HepG2 (cell line): ENCODE measurements at regions not wholly inside any gene's neighbourhood (a gene's known extent, or its start where the extent isn't known, plus 50 kb on each side); places are given as distances from the start of the nearest gene placed in this dataset.

Source experiments
- GATAD2A ChIP-seq: IDR thresholded peaks from 2 replicates; pipeline ENCODE4 v1.6.1; 2016
- HDAC6 ChIP-seq: fragments of 200-600 bp; sonication (generic); IDR thresholded peaks from 2 replicates; pipeline ENCODE4 v1.7.0; 2017; ENCODE audit warnings: mild to moderate bottlenecking, antibody characterized with exemption, low read length, low read depth
- HHEX ChIP-seq: IDR thresholded peaks from 2 replicates; pipeline ENCODE4 v1.6.1; 2016; ENCODE audit warnings: control low read depth
- HNRNPK ChIP-seq: fragments of 200-400 bp; formaldehyde crosslinking; IDR thresholded peaks from 2 replicates; pipeline ENCODE4 v1.6.1; 2018; ENCODE audit warnings: low read length, low read depth, moderate library complexity, mild to moderate bottlenecking; ENCODE audit not compliant: poor library complexity, severe bottlenecking
- HNRNPL ChIP-seq: fragments of 200-400 bp; formaldehyde crosslinking; IDR thresholded peaks from 2 replicates; pipeline ENCODE4 v1.6.1; 2017; ENCODE audit warnings: mild to moderate bottlenecking, low read depth, low read length
- HOXD1 ChIP-seq: sonication (generic); formaldehyde crosslinking; IDR thresholded peaks from 2 replicates; pipeline ENCODE4 v1.5.0; 2020; ENCODE audit warnings: missing genetic modification reagents
- KDM3A ChIP-seq: IDR thresholded peaks from 2 replicates; pipeline ENCODE4 v1.6.1; 2018; ENCODE audit warnings: low read depth, missing compliant biosample characterization
- NCOA1 ChIP-seq: sonication (generic); formaldehyde crosslinking; IDR thresholded peaks from 2 replicates; pipeline ENCODE4 v1.9.0; 2021; ENCODE audit warnings: missing genetic modification reagents
- NFKBIZ ChIP-seq: IDR thresholded peaks from 2 replicates; pipeline ENCODE4 v1.6.1; 2018; ENCODE audit warnings: missing genetic modification reagents, missing compliant biosample characterization
- NR3C1 ChIP-seq: sonication (generic); formaldehyde crosslinking; IDR thresholded peaks from 2 replicates; pipeline ENCODE4 v1.4.0; 2020; ENCODE audit warnings: missing genetic modification reagents
- RBM22 ChIP-seq: fragments of 200-400 bp; formaldehyde crosslinking; optimal IDR thresholded peaks from 2 replicates; pipeline ENCODE3; 2017; ENCODE audit warnings: mild to moderate bottlenecking, low read length, moderate library complexity
- RNF2 ChIP-seq: fragments of 450-650 bp; conservative IDR thresholded peaks from 2 replicates; pipeline ENCODE4 v1.6.1; 2016; ENCODE audit warnings: low read depth
- SETDB1 ChIP-seq: sonication (generic); formaldehyde crosslinking; IDR thresholded peaks from 2 replicates; pipeline ENCODE4 v1.5.1; 2020; ENCODE audit warnings: missing genetic modification reagents, mild to moderate bottlenecking, borderline replicate concordance
- SOX5 ChIP-seq: IDR thresholded peaks from 2 replicates; pipeline ENCODE4 v1.6.1; 2016; ENCODE audit warnings: borderline replicate concordance
- ZFAT ChIP-seq: sonication (generic); formaldehyde crosslinking; conservative IDR thresholded peaks from 2 replicates; pipeline ENCODE4 v1.8.1; 2023; ENCODE audit warnings: missing genetic modification reagents, inconsistent platforms
- ZNF20 ChIP-seq: sonication (generic); formaldehyde crosslinking; IDR thresholded peaks from 2 replicates; pipeline ENCODE4 v1.4.0; 2020; ENCODE audit warnings: mild to moderate bottlenecking, moderate library complexity, missing genetic modification reagents
- ZNF230 ChIP-seq: sonication (generic); formaldehyde crosslinking; IDR thresholded peaks from 2 replicates; pipeline ENCODE4 v1.4.0; 2020; ENCODE audit warnings: mild to moderate bottlenecking, missing genetic modification reagents
- ZNF672 ChIP-seq: sonication (generic); formaldehyde crosslinking; IDR thresholded peaks from 2 replicates; pipeline ENCODE4 v1.8.1; 2022; ENCODE audit warnings: missing genetic modification reagents
- ZNF790 ChIP-seq: sonication (generic); formaldehyde crosslinking; IDR thresholded peaks from 2 replicates; pipeline ENCODE4 v1.8.0; 2022; ENCODE audit warnings: missing genetic modification reagents, mild to moderate bottlenecking, borderline replicate concordance
- TF ChIP-seq, protein P1 (sequence below): sonication (generic); formaldehyde crosslinking; IDR thresholded peaks from 2 replicates; pipeline ENCODE4 v1.8.1; 2022; ENCODE audit warnings: low read depth, mild to moderate bottlenecking, missing genetic modification reagents
- TF ChIP-seq, protein P2 (sequence below): sonication (generic); formaldehyde crosslinking; IDR thresholded peaks from 2 replicates; pipeline ENCODE4 v1.4.0; 2020; ENCODE audit warnings: missing genetic modification reagents
- TF ChIP-seq, protein P3 (sequence below): sonication (generic); formaldehyde crosslinking; conservative IDR thresholded peaks from 2 replicates; pipeline ENCODE4 v1.8.0; 2022; ENCODE audit warnings: mild to moderate bottlenecking, moderate library complexity, missing genetic modification reagents

DNA sequence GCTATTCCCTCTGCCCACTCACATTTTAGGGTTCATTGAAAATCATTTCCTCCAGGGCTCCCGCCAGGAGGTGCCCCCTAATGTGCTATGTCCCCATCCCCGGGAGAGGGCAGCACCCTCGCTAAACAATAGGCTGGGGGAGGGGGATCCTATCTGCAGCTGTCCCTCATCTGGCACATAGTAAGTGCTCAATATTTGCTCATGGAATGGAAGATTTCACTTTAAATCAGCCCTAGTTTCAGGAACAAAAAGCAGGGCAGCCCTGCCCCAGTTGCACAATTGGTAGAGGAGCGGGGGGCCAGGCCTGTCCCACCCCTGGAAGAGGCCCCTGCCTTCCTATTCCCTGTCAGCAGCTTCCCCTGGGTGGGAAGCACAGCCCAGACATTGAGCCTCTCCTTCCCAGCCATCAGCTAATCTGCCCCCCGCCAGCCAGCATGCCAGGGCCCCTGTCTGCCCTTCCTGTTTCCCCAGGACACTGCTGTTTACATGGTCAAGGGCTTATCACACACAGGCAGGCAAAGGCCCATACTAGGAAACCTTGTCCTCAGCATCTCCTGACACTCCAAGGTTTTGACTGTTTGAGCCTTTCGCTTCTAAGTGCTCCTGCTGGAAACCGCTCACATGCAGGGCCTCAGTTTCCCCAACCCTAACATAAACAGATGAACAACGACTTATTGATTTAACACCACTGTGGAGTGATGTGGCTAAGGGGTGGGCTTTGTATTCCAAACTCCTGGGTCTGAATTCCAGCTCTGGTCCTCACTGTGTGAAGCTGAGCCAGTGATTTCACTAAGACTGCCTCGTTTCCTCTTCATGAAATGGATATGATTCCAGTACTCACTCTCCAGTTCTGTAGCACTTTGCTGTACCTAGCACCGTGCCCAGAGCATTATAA is 130.7 kb upstream of the ZMIZ1 start (continued):
- TF ChIP-seq, protein P1, sequence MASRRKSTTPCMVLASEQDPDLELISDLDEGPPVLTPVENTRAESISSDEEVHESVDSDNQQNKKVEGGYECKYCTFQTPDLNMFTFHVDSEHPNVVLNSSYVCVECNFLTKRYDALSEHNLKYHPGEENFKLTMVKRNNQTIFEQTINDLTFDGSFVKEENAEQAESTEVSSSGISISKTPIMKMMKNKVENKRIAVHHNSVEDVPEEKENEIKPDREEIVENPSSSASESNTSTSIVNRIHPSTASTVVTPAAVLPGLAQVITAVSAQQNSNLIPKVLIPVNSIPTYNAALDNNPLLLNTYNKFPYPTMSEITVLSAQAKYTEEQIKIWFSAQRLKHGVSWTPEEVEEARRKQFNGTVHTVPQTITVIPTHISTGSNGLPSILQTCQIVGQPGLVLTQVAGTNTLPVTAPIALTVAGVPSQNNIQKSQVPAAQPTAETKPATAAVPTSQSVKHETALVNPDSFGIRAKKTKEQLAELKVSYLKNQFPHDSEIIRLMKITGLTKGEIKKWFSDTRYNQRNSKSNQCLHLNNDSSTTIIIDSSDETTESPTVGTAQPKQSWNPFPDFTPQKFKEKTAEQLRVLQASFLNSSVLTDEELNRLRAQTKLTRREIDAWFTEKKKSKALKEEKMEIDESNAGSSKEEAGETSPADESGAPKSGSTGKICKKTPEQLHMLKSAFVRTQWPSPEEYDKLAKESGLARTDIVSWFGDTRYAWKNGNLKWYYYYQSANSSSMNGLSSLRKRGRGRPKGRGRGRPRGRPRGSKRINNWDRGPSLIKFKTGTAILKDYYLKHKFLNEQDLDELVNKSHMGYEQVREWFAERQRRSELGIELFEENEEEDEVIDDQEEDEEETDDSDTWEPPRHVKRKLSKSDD (CRISPR knock-in tag), result no peak
- TF ChIP-seq HDAC6, result no peak
- no peak for TF ChIP-seq NFKBIZ
- no peak for TF ChIP-seq HNRNPK
- TF ChIP-seq ZNF20 (CRISPR knock-in tag), result no peak
- TF ChIP-seq SOX5 (CRISPR knock-in tag), result peak; percentile 45; the same call in 1 of the 2 replicates
- no peak for TF ChIP-seq ZNF672 (CRISPR knock-in tag)
- TF ChIP-seq HOXD1 (CRISPR knock-in tag), result no peak
- TF ChIP-seq HHEX (CRISPR knock-in tag), result no peak
- no peak for TF ChIP-seq ZNF230 (CRISPR knock-in tag)
- TF ChIP-seq ZNF790 (CRISPR knock-in tag), result no peak
- no peak for TF ChIP-seq NR3C1 (CRISPR knock-in tag)
- TF ChIP-seq RNF2, result no peak
- TF ChIP-seq, protein P2, sequence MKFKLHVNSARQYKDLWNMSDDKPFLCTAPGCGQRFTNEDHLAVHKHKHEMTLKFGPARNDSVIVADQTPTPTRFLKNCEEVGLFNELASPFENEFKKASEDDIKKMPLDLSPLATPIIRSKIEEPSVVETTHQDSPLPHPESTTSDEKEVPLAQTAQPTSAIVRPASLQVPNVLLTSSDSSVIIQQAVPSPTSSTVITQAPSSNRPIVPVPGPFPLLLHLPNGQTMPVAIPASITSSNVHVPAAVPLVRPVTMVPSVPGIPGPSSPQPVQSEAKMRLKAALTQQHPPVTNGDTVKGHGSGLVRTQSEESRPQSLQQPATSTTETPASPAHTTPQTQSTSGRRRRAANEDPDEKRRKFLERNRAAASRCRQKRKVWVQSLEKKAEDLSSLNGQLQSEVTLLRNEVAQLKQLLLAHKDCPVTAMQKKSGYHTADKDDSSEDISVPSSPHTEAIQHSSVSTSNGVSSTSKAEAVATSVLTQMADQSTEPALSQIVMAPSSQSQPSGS (CRISPR knock-in tag), result no peak
- no peak for TF ChIP-seq ZFAT (CRISPR knock-in tag)
- 0 out of 2 replicates have a peak, but pooled peaks have one; percentile 71 for TF ChIP-seq HNRNPL
- TF ChIP-seq GATAD2A (CRISPR knock-in tag), result peak; percentile 33; the same call in 1 of the 2 replicates
- TF ChIP-seq SETDB1 (CRISPR knock-in tag), result no peak
- no peak for TF ChIP-seq RBM22
- no peak for TF ChIP-seq NCOA1 (CRISPR knock-in tag)
- TF ChIP-seq, protein P3, sequence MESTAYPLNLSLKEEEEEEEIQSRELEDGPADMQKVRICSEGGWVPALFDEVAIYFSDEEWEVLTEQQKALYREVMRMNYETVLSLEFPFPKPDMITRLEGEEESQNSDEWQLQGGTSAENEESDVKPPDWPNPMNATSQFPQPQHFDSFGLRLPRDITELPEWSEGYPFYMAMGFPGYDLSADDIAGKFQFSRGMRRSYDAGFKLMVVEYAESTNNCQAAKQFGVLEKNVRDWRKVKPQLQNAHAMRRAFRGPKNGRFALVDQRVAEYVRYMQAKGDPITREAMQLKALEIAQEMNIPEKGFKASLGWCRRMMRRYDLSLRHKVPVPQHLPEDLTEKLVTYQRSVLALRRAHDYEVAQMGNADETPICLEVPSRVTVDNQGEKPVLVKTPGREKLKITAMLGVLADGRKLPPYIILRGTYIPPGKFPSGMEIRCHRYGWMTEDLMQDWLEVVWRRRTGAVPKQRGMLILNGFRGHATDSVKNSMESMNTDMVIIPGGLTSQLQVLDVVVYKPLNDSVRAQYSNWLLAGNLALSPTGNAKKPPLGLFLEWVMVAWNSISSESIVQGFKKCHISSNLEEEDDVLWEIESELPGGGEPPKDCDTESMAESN (CRISPR knock-in tag), result 0 out of 2 replicates have a peak, but pooled peaks have one; percentile 18
- TF ChIP-seq KDM3A, result no peak
